H9 (cell line): ENCODE measurements at regions not wholly inside any gene's neighbourhood (a gene's known extent, or its start where the extent isn't known, plus 50 kb on each side); places are given as distances from the start of the nearest gene placed in this dataset.
A peak's percentile ranks its signal among the peaks of the same experiment; 100 is the strongest.

ENCODE experiments used
- DNase-seq: peaks from one replicate; pipeline ENCODE4 v3.0.0-alpha.2; 2017
- H2AFZ ChIP-seq: one replicate; pipeline ENCODE4 v1.6.1; 2013; ENCODE audit warnings: mild to moderate bottlenecking, low read length, control low read depth, moderate library complexity
- H2AK5ac ChIP-seq: 2 replicates; pipeline ENCODE4 v1.6.1; 2013; ENCODE audit warnings: low read length, control low read depth, mixed read lengths; ENCODE audit not compliant: insufficient read length
- H2BK120ac ChIP-seq: one replicate; pipeline ENCODE4 v1.6.1; 2013; ENCODE audit warnings: low read depth, mild to moderate bottlenecking, low read length, control low read depth, inconsistent platforms; ENCODE audit not compliant: poor library complexity, severe bottlenecking
- H2BK12ac ChIP-seq: 2 replicates; pipeline ENCODE4 v1.6.1; 2013; ENCODE audit warnings: low read length, control low read depth, mixed read lengths, low read depth; ENCODE audit not compliant: insufficient read length
- H2BK15ac ChIP-seq: 2 replicates; pipeline ENCODE4 v1.6.1; 2013; ENCODE audit warnings: low read depth, low read length, control low read depth
- H2BK20ac ChIP-seq: one replicate; pipeline ENCODE4 v1.6.1; 2013; ENCODE audit warnings: low read depth, mild to moderate bottlenecking, low read length, control low read depth, inconsistent platforms; ENCODE audit not compliant: poor library complexity, severe bottlenecking
- H2BK5ac ChIP-seq: 2 replicates; pipeline ENCODE4 v1.6.1; 2013; ENCODE audit warnings: low read length, control low read depth, mixed read lengths; ENCODE audit not compliant: insufficient read length
- H3K14ac ChIP-seq: 2 replicates; pipeline ENCODE4 v1.6.1; 2013; ENCODE audit warnings: low read length, control low read depth; ENCODE audit not compliant: insufficient read depth
- H3K18ac ChIP-seq: 2 replicates; pipeline ENCODE4 v1.6.1; 2013; ENCODE audit warnings: low read depth, mild to moderate bottlenecking, mixed read lengths, low read length, control low read depth; ENCODE audit not compliant: insufficient read length
- H3K23ac ChIP-seq: 2 replicates; pipeline ENCODE4 v1.6.1; 2013; ENCODE audit warnings: low read length, control low read depth, mixed read lengths, low read depth; ENCODE audit not compliant: insufficient read length
- H3K23me2 ChIP-seq: 2 replicates; pipeline ENCODE4 v1.6.1; 2013; ENCODE audit warnings: low read depth, mild to moderate bottlenecking, mixed read lengths, low read length, control low read depth; ENCODE audit not compliant: insufficient read length, poor library complexity, severe bottlenecking
- H3K27ac ChIP-seq: 2 replicates; pipeline ENCODE4 v1.5.1; 2013; ENCODE audit warnings: low read length, control low read depth, mixed read lengths, low read depth; ENCODE audit not compliant: insufficient read length
- H3K27me3 ChIP-seq: 2 replicates; pipeline ENCODE4 v1.6.1; 2013; ENCODE audit warnings: low read length, control low read depth, inconsistent platforms; ENCODE audit not compliant: insufficient read depth
- H3K4ac ChIP-seq: 2 replicates; pipeline ENCODE4 v1.6.1; 2013; ENCODE audit warnings: low read depth, mild to moderate bottlenecking, control low read depth, inconsistent platforms, low read length, moderate library complexity
- H3K4me1 ChIP-seq: 2 replicates; pipeline ENCODE4 v1.6.1; 2013; ENCODE audit warnings: low read length, control low read depth, inconsistent platforms; ENCODE audit not compliant: insufficient read depth
- H3K4me2 ChIP-seq: 2 replicates; pipeline ENCODE4 v1.6.1; 2013; ENCODE audit warnings: low read length, control low read depth, mixed read lengths; ENCODE audit not compliant: insufficient read length, insufficient read depth
- H3K56ac ChIP-seq: 2 replicates; pipeline ENCODE4 v1.6.1; 2013; ENCODE audit warnings: low read depth, mild to moderate bottlenecking, mixed read lengths, low read length, control low read depth; ENCODE audit not compliant: insufficient read length
- H3K79me1 ChIP-seq: 2 replicates; pipeline ENCODE4 v1.6.1; 2013; ENCODE audit warnings: low read depth, mild to moderate bottlenecking, moderate library complexity, low read length, control low read depth, inconsistent platforms; ENCODE audit not compliant: insufficient read depth, poor library complexity, severe bottlenecking
- H3K79me2 ChIP-seq: 2 replicates; pipeline ENCODE4 v1.6.1; 2013; ENCODE audit warnings: low read length, control low read depth, inconsistent platforms; ENCODE audit not compliant: insufficient read depth
- H3K9ac ChIP-seq: 2 replicates; pipeline ENCODE4 v1.6.1; 2013; ENCODE audit warnings: low read length, control low read depth, mixed read lengths; ENCODE audit not compliant: insufficient read length; ENCODE audit errors: extremely low read depth
- H3K9me3 ChIP-seq: one replicate; pipeline ENCODE4 v1.6.1; 2013; ENCODE audit warnings: low read depth, low read length, inconsistent platforms; ENCODE audit not compliant: control insufficient read depth
- H3T11ph ChIP-seq: one replicate; pipeline ENCODE4 v1.6.1; 2013; ENCODE audit warnings: mild to moderate bottlenecking, low read length, control low read depth, inconsistent platforms
- H4K20me1 ChIP-seq: one replicate; pipeline ENCODE4 v1.6.1; 2013; ENCODE audit not compliant: control insufficient read depth, insufficient read length, insufficient read depth
- H4K5ac ChIP-seq: 2 replicates; pipeline ENCODE4 v1.6.1; 2013; ENCODE audit warnings: low read depth, mild to moderate bottlenecking, mixed read lengths, low read length, control low read depth; ENCODE audit not compliant: insufficient read length
- H4K8ac ChIP-seq: replicated peaks from 2 replicates; pipeline ENCODE4 v1.6.1; 2013; ENCODE audit warnings: low read length, control low read depth, mixed read lengths, low read depth; ENCODE audit not compliant: insufficient read length
- H4K91ac ChIP-seq: 2 replicates; pipeline ENCODE4 v1.6.1; 2013; ENCODE audit warnings: low read depth, mild to moderate bottlenecking, moderate library complexity, mixed read lengths, low read length, control low read depth; ENCODE audit not compliant: insufficient read length
- H3K27ac Mint-ChIP-seq, 3 experiments: 2 replicates in 2 of 3; 3 replicates in 1 of 3; pipeline ENCODE4 v1.8.0; 2020 to 2021; ENCODE audit warnings: mixed read lengths in 3 of 3, mild to moderate bottlenecking in 1 of 3, moderate library complexity in 1 of 3
- H3K27me3 Mint-ChIP-seq: 2 replicates; pipeline ENCODE4 v1.8.0; 2021; ENCODE audit warnings: low read depth, mild to moderate bottlenecking, moderate library complexity, mixed read lengths
- H3K36me3 Mint-ChIP-seq, 3 experiments: 2 replicates in 2 of 3; 3 replicates in 1 of 3; pipeline ENCODE4 v1.8.0; 2020 to 2021; ENCODE audit warnings: low read depth in 3 of 3, mixed read lengths in 3 of 3; ENCODE audit not compliant: insufficient read depth in 1 of 3
- H3K4me1 Mint-ChIP-seq, 2 experiments: 2 replicates each; pipeline ENCODE4 v1.8.0; 2020; ENCODE audit warnings: mixed read lengths in 2 of 2
- H3K4me3 Mint-ChIP-seq, 2 experiments: 2 replicates in 1 of 2; 3 replicates in 1 of 2; pipeline ENCODE4 v1.8.0; 2020 to 2021; ENCODE audit warnings: mild to moderate bottlenecking in 2 of 2, mixed read lengths in 2 of 2, moderate library complexity in 1 of 2
- H3K9me3 Mint-ChIP-seq, 2 experiments: 2 replicates in 1 of 2; 3 replicates in 1 of 2; pipeline ENCODE4 v1.8.0; 2020; ENCODE audit warnings: mild to moderate bottlenecking in 2 of 2, mixed read lengths in 2 of 2, moderate library complexity in 1 of 2
- CTCF ChIP-seq: fragments of 200-600 bp; sonication (generic); conservative IDR thresholded peaks from 3 replicates; pipeline ENCODE4 v1.8.0; 2021; ENCODE audit warnings: antibody characterized with exemption, mild to moderate bottlenecking
- WGBS: extraction: QIAGEN DNeasy Blood & Tissue Kit; methylation state at CpG from one replicate; pipeline ENCODE4 v1.1.7; 2013; ENCODE audit warnings: missing lambda C conversion rate, low lambda C conversion rate, mixed read lengths; ENCODE audit not compliant: insufficient read length; ENCODE audit errors: extremely low coverage; 5-methylcytosine and 5-hydroxymethylcytosine counted together

GRCh38 chr20:23205611-23206041, 119.5 kb upstream of the CD93 start:
- Histone ChIP-seq H3K9ac (no peak overlapping the region), H3K27me3 (no peaks in the 10 kb centered on the region), H3K79me2 (no peaks in the 10 kb centered on the region), H3K18ac (no peak overlapping the region), H2AK5ac (no peak overlapping the region), H3K4ac (no peak overlapping the region), H2BK5ac (no peak overlapping the region), H4K91ac (no peak overlapping the region), H2AFZ (no peak overlapping the region), H3K14ac (no peak overlapping the region), H2BK20ac (no peak overlapping the region), H3K27ac (no peak overlapping the region), H3K4me1 (peaks cover 7% of the 10 kb centered on the region), H4K5ac (no peak overlapping the region), H3T11ph (no peak overlapping the region), H3K56ac (no peak overlapping the region), H3K4me2 (no peak overlapping the region), H4K8ac (no peak overlapping the region), H3K79me1 (no peaks in the 10 kb centered on the region), H3K23me2 (no peaks in the 10 kb centered on the region), H3K23ac (no peak overlapping the region), H3K9me3 (no peaks in the 10 kb centered on the region), H2BK15ac (no peak overlapping the region), H2BK120ac (no peak overlapping the region), H4K20me1 (no peaks in the 10 kb centered on the region), H2BK12ac (no peak overlapping the region)
- Mint-ChIP-seq H3K9me3 (no peaks in the 10 kb centered on the region), H3K27me3 (peaks cover 64% of the 10 kb centered on the region), H3K27ac (no peak overlapping the region), H3K4me3 (no peak overlapping the region), H3K36me3 (no peaks in the 10 kb centered on the region), H3K4me1 (peaks cover 24 to 27% of the 10 kb centered on the region in 2 experiments)
- DNase-seq: peak; percentile 39
- WGBS: no CpG with 5 or more reads among the region's 10 CpGs
- no peak for TF ChIP-seq CTCF
